Nephron (organoid): ENCODE measurements at regions not wholly inside any gene's neighbourhood (a gene's known extent, or its start where the extent isn't known, plus 50 kb on each side); places are given as distances from the start of the nearest gene placed in this dataset.

ENCODE experiments used
- H3K27ac Mint-ChIP-seq, 3 experiments: 2 replicates each; pipeline ENCODE4 v1.8.0; 2020; ENCODE audit warnings: mixed read lengths in 3 of 3, mild to moderate bottlenecking in 2 of 3, moderate library complexity in 1 of 3
- H3K27me3 Mint-ChIP-seq: 2 replicates; pipeline ENCODE4 v1.8.0; 2021; ENCODE audit warnings: low read depth, mild to moderate bottlenecking, moderate library complexity, mixed read lengths
- H3K36me3 Mint-ChIP-seq: 2 replicates; pipeline ENCODE4 v1.8.0; 2020; ENCODE audit warnings: low read depth, mixed read lengths
- H3K4me1 Mint-ChIP-seq: 2 replicates; pipeline ENCODE4 v1.8.0; 2020; ENCODE audit warnings: mixed read lengths
- H3K4me3 Mint-ChIP-seq, 3 experiments: 2 replicates each; pipeline ENCODE4 v1.8.0; 2020; ENCODE audit warnings: mild to moderate bottlenecking in 3 of 3, mixed read lengths in 3 of 3, moderate library complexity in 2 of 3
- H3K9me3 Mint-ChIP-seq: 2 replicates; pipeline ENCODE4 v1.8.0; 2020; ENCODE audit warnings: mixed read lengths
- TF ChIP-seq, protein P1 (sequence below), 3 experiments: fragments of 200-600 bp; sonication (generic); IDR thresholded peaks; one replicate each; pipeline ENCODE4 v1.5.0; 2021; ENCODE audit warnings: antibody characterized with exemption in 3 of 3; ENCODE audit not compliant: unreplicated experiment in 3 of 3

DNA sequence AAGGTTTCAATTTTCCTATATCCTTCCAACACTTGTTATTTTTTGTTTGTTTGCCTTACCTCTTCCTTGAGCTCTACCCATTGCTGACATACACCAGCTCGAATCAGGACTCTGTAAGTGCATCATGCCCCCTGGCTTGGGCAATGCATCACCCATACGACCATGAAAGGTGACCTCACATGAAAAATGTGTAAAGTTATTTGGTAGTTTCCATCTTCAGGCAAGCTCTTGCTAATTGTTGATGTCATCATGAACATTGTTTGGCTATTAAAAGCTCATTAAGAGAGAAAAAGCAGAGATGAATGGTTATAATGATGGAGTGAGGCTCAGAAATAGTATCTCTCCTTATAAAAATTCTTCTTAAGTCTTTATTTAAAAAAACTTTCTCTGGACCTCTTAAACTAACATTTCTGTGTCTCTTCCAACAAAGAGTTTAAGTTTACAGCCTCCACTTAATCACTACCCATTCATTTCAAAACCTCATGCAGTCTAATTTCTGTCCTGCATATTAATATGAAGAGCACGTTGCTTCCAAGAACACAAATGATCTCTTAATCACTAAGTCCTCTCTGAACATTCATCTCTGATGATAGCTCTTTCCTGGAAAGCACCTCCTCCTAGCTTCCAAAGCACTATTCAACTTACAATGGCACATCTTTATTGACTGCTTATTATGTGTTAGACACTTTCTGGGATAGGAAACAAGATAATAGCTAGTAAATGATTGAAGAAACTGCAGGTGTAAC, 236.3 kb downstream of the NFKBIZ start:
- Mint-ChIP-seq H3K27ac (no peak overlapping the region), H3K27me3 (peaks cover 5% of the 10 kb centered on the region), H3K4me1 (peaks cover 25% of the 10 kb centered on the region)

DNA sequence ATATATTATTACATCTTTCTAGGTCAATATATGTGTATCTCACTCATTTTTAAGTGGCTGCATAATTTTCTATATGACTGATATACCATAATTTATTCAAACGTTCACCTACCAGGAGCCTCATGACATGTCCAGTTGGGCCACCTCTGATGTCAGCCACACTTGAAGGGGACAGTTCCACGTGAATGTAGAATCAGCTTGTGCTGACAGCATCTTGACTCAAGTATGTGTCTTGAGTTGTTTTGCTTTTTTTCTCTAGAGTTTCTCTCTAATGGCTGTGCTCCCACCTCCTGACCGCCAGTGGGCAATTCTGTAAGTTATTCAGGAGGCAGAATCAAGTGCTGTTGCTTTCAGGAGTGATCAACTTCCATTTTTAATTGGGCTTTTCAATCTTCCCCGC, 237.9 kb downstream of the NFKBIZ start:
- TF ChIP-seq, protein P1, sequence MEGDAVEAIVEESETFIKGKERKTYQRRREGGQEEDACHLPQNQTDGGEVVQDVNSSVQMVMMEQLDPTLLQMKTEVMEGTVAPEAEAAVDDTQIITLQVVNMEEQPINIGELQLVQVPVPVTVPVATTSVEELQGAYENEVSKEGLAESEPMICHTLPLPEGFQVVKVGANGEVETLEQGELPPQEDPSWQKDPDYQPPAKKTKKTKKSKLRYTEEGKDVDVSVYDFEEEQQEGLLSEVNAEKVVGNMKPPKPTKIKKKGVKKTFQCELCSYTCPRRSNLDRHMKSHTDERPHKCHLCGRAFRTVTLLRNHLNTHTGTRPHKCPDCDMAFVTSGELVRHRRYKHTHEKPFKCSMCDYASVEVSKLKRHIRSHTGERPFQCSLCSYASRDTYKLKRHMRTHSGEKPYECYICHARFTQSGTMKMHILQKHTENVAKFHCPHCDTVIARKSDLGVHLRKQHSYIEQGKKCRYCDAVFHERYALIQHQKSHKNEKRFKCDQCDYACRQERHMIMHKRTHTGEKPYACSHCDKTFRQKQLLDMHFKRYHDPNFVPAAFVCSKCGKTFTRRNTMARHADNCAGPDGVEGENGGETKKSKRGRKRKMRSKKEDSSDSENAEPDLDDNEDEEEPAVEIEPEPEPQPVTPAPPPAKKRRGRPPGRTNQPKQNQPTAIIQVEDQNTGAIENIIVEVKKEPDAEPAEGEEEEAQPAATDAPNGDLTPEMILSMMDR (IDR thresholded peaks at IDR 0.05; ENCODE audit: unreplicated experiment in 3 of 3): no peak
- Mint-ChIP-seq H3K4me3 (no peak overlapping the region), H3K27me3 (no peaks in the 10 kb centered on the region), H3K9me3 (no peaks in the 10 kb centered on the region), H3K4me1 (peaks cover 29% of the 10 kb centered on the region), H3K36me3 (no peaks in the 10 kb centered on the region), H3K27ac (no peak overlapping the region)

More for the DNA sequence above, 236.3 kb downstream of the NFKBIZ start:
- no peak overlapping the region for H3K4me3 Mint-ChIP-seq
- H3K9me3 Mint-ChIP-seq: no peaks in the 10 kb centered on the region
- TF ChIP-seq, protein P1 (IDR thresholded peaks at IDR 0.05; ENCODE audit: unreplicated experiment in 3 of 3): no peak
- no peaks in the 10 kb centered on the region for H3K36me3 Mint-ChIP-seq

GRCh38 chr3:102089239-102089638, 239.9 kb downstream of the NFKBIZ start:
- H3K9me3 Mint-ChIP-seq: no peaks in the 10 kb centered on the region
- no peak overlapping the region for H3K4me3 Mint-ChIP-seq
- H3K27ac Mint-ChIP-seq: peak overlapping the region in 1 of 3 experiments; percentile 67
- H3K27me3 Mint-ChIP-seq: no peaks in the 10 kb centered on the region
- H3K36me3 Mint-ChIP-seq: no peaks in the 10 kb centered on the region
- TF ChIP-seq, protein P1 (IDR thresholded peaks at IDR 0.05; ENCODE audit: unreplicated experiment in 3 of 3): no peak
- H3K4me1 Mint-ChIP-seq: peaks cover 26% of the 10 kb centered on the region

GRCh38 chr3:102089904-102090720, 240.8 kb downstream of the NFKBIZ start:
- Mint-ChIP-seq H3K4me3 (no peak overlapping the region), H3K9me3 (no peaks in the 10 kb centered on the region), H3K27ac (peak overlapping the region in 2 of 3 experiments; percentile 34 to 67), H3K27me3 (no peaks in the 10 kb centered on the region), H3K36me3 (no peaks in the 10 kb centered on the region), H3K4me1 (peaks cover 25% of the 10 kb centered on the region)
- TF ChIP-seq, protein P1 (IDR thresholded peaks at IDR 0.05; ENCODE audit: unreplicated experiment in 3 of 3): no peak

DNA sequence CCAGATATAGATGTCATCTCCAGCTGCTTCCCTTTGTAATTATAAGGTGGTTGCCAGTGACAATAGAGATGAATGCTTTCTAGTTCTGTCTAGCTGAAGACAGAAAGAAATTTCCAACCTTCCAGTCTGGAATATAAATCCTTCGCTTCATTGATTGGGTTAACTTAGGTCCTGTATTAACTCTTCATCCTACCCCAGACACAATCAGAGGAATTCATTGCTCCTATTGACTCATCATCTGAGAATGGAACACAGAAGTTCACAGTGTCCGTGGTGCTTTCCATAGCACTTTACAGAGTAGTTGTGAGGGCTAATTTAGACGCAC, 241.4 kb downstream of the NFKBIZ start:
- Mint-ChIP-seq H3K4me1 (peaks cover 20% of the 10 kb centered on the region), H3K36me3 (no peaks in the 10 kb centered on the region)

More for the DNA sequence above, 241.4 kb downstream of the NFKBIZ start:
- no peaks in the 10 kb centered on the region for H3K9me3 Mint-ChIP-seq
- no peak overlapping the region for H3K4me3 Mint-ChIP-seq
- TF ChIP-seq, protein P1 (IDR thresholded peaks at IDR 0.05; ENCODE audit: unreplicated experiment in 3 of 3): no peak
- H3K27ac Mint-ChIP-seq: peak overlapping the region in 2 of 3 experiments; percentile 34 to 67
- peaks cover 3% of the 10 kb centered on the region for H3K27me3 Mint-ChIP-seq
